GM18520 (cell line): ENCODE measurements at regions not wholly inside any gene's neighbourhood (a gene's known extent, or its start where the extent isn't known, plus 50 kb on each side); places are given as distances from the start of the nearest gene placed in this dataset.

ENCODE experiments used
- ATAC-seq: cut with Tn5 transposase; IDR thresholded peaks from one replicate; pipeline ENCODE4 v1.9.1; 2021; ENCODE audit not compliant: unreplicated experiment

DNA sequence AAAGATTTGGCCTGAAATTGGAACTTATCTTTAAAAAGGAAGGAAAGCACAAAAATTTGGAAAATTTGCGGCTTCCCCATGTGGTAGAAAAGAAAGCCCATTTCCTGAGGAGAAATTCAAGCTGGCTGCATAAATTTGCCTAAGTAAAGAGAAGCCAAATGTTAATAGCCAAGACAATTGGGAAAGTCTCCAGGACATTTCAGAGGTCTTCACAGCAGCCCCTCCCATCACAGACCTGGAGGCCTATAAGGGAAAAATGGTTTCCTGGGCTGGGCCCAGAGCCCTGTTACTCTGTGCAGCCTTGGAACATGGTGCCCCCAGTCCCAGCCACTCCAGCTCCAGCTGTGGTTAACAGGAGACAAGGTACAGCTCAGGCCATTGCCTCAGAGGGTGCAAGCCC lies 736.5 kb downstream of the HACE1 start:
- no peak for ATAC-seq

DNA sequence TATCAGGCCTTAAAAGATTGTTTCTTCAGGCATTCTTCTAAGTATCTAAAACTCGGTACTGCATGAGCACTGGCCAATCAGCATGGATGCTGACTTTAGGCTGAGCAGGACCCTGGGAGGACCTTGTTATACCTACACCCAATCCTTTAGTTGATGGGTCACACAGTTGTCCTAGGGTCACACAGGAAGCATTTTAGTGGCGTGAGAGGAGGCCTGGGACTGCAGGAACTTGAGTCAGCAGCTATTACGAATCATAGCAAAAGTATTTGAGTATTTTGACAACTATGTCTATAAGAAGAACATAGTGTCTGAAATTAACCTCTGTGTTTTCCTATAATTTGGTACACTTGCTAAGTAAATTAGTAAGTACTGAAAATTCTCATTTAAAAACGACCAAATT lies 741.4 kb downstream of the HACE1 start:
- ATAC-seq = no peak

DNA sequence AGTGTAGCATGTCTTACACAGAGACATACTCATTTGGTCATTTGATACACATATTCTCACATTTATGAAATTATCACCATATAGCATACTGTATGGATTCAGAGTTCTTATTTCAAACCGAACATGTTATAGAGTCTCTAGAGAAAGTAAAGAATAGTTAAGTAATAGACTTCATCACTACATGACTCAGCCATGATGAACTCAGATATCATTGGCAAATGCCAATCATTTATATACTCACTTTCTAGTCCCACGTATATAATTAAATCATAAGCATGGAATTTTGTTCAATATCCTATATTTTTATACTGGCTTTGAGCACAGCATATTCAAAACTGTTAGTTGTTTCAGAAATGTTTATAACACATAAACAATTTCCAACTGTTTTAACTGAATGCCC lies 749.9 kb downstream of the HACE1 start:
- no peak for ATAC-seq

DNA sequence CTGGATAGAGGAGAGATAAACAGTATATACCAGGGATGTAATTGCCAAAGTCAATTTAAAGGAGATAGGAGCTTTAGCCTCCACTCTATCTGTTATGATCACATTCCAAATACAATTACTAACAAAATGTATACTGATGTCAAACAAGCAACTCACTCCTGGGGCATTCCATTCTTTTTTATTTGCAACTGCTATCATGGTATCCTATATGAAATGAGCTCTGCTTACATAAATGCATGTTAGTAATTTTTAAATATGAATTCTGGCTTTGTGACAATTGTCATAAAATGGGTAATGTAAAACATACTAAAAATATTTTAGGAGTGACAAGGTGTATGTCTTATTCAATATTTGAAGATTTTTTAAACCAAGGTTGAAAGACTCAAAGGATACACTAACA lies 751.1 kb downstream of the HACE1 start:
- ATAC-seq = no peak

DNA sequence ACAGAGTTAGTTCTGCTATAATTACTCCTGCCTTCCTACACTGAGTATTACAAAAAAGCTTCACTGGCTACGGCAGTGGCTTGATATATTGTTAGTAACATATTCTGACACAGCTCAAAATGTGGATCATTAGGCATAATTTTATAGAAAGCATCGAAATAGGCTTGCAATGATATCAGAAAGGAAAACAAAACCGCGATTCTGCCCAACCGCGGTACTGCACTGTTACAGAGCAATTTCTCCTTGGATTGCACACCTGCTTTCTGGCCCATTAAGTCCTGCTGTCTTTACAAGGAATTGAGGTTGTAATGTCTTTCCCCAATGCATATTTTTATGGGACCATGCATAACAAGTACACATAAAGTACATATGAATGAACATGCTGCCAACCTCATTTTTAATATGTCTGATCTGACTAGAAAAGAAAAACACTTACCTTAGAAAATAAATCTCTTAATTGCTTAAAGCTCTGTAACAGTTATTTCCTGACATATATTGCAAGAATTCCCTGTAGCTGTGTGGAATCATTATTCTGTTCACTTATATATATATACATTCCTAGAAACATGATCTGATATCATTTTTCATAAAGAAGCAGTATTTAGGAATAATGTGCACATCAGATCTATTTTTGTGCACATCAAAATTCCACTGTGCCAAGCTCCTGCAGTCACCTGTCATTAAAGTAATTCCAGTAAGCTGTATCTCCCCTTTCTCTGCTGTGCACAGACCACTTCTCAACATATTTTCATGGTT lies 763.9 kb downstream of the HACE1 start:
- no peak for ATAC-seq

DNA sequence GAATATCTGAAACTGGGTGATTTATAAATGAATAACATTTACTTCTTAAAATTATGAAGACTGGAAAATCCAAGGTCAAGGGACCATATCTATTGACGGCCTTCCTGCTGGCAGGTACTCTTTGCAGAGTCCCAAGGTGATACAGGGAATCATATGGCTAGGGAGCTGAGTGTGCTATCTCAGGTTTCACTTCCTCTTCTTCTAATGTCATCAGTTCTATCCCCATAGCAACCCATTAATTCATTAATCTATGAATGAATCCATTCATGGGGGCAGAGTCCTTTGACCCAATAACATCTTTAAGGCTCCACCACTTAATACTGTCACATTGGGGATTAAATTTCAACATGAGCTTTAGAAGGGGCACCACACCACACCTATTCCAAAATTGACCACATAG lies 772.0 kb downstream of the HACE1 start:
- no peak for ATAC-seq

DNA sequence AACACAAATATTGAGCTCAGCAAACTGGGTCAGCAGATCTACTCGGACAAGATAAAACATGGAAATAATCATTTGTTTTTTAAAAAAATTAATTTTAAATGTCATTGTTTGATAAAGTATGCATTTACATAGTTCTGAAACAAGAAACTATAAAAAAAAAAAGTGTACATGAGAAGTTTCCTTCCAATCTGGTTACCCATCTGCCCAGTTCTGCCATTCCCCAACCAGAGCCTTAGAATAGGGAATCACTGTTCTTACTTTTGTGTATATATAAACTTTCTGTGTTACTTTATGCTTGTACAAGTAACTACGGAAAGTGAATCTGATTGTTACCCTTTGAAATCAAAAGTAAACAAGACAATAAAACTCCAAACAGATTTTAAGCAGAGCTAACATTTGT lies 791.4 kb downstream of the HACE1 start:
- ATAC-seq = no peak

DNA sequence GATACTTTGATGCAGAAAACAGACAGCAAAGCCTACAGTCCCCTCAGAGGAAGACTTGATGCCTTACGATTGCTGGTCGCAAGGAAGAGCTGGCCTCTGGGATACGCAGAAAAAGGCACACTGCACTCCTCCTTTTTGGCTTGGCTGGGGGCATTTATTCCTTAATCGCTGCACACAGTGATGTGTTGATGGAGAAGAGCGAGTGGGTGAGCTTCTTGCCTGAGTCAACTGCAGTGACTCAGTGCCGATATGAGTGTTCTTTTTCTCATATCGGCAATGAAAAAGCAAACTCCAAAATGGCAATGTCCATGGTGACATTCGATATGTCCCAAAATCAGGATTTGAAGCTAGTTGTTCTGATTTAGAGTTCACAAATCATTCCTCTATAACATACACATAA lies 794.8 kb downstream of the HACE1 start:
- no peak for ATAC-seq

DNA sequence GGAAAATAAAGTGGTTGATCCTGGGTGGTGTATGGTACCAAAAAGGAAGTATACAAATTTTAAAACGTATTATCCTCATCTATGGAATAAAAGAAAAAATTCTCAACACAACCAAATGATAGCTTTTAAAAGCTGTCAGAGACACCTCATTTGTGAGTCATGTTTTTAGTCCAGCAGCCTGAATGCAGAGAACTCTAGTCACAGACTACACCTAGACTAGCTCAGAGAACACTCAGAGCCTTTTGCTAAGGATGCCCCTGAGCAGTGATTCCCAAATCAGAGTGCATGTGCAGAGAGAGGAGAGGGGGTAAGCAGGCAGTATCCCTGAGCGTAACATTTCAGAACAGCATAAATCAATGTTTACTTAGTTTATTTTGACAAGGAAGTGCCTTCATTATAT lies 809.3 kb downstream of the HACE1 start:
- no peak for ATAC-seq

DNA sequence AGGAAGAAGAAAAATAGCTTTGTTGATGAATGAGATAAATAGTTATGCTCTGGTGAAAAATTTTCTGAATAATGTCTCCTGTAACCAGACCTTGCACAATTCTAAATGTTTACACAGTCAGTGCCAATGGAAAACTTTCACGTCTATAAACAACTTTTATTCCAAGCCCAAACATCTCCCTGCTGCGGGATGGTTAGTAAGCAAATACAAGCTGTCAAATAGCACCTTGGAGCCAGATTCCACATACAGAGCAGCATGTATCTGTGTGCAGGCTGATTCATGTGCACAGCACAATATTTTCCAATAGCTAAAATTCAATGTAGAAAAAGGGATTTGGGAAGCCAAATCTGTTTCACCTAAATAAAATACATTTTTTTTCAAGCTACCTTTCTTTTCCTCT lies 813.3 kb downstream of the HACE1 start:
- ATAC-seq = no peak

DNA sequence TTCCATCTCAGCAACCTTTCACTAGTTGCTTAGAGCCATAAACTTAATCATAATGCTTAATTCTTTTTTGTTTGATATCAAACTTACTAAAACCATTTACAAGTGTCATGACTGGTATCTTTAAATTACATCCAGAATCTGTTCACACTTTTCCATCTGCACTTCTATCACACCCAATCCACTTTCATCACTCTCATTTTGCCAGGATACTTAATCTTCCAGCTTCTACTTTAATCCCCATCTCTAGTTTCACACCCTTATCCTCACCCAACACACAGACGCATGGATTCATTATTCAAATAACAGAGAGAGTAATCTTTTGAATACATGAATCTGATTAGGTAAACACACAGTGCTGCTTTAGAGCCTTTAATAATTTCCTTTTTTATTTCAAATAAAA lies 828.4 kb downstream of the HACE1 start:
- ATAC-seq = no peak

DNA sequence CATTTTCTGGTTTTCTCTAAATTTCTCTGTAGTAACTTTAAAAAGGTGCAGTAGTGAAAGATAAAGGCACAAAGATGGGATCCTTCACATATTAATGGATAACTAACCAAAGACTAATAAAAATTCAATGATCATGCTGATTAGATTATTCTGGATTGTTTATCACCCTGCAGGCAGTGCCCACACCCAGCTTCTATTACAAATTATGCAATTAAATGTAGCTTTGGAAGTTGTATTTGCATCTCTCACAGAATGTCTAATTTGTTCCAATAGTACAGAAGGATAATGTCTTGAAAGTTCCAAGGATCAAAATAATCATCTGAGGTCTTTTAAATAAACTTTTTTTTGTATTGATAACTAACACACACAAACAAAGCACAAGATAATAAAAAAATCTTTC lies 837.6 kb downstream of the HACE1 start:
- ATAC-seq = no peak

DNA sequence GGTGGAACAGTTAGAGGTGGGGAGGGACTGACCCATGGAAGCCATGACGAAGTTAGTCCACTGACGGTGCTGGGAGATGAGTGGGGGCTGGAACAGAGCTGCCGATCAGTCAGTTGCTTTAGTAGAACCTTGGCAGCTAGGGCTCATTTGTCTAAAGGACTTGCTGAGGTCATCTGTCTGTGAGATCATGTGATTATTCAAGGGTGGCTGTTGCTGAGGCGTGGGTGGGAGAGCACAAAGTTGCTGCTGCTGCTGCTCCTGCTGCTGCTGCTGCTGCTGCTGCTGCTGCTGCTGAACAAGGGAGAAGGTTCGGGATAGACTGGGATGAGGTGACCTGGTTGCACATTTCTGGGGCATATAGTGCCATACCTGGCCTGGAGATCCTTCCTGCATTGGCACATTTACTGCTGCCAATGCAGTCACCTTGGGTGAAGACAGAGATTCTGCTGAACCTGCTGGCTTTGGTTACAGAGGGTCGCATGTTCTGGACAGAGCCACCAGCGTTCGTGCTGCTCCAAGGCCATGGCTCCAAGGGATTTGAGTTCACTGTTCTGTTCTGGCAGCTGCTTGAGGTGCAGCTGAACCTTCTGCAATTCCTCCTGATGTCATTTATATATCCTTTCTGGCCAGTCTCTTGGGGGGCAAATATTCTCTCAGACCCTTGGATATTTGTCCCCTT lies 840.5 kb downstream of the HACE1 start:
- no peak for ATAC-seq

DNA sequence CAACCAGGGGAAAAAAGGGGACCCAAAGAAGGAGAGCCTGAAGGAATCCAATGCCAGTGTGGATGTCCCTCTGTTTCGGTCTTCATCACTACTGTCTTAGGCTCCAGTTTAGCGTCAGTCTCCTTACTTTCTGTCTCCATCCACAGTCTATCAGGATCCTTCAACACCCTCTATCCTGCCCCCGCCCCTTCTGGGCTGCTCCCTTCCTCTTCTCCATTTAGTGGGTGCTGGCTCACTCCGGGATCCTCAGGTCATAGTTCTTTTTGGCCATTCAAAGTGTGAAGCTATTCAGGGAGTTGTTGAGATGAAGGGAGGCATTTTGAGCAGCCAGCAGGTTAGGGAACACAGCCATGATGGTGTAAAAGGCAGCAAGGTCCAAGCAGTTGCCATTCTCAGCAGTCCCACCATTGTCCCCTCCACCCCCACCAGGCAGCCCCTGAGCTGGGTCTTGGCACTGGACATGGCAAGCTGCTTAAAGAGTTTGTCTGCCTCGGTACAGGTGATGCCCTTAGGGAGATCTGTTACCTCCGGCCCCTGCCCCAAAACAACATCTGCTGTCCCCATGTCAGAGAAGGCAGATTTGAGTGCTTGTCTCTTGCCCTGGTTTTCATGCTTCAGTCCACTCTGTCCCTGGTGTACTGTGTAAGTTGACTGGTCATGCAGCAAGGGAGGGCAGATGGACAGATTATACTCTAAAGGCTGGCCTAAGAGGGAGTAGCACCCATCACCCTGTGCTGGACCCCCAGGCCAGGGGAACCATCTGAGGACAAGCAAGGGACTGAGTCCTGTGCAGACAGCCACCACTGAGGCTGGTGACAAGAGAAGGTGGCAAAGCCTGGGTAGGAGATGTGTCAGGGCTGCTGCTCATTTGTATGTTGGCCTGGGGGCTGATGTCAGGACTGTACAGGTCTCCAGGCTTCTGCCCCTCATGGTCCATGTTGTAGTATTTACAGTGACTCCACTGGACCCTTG lies 842.0 kb downstream of the HACE1 start:
- ATAC-seq = no peak

DNA sequence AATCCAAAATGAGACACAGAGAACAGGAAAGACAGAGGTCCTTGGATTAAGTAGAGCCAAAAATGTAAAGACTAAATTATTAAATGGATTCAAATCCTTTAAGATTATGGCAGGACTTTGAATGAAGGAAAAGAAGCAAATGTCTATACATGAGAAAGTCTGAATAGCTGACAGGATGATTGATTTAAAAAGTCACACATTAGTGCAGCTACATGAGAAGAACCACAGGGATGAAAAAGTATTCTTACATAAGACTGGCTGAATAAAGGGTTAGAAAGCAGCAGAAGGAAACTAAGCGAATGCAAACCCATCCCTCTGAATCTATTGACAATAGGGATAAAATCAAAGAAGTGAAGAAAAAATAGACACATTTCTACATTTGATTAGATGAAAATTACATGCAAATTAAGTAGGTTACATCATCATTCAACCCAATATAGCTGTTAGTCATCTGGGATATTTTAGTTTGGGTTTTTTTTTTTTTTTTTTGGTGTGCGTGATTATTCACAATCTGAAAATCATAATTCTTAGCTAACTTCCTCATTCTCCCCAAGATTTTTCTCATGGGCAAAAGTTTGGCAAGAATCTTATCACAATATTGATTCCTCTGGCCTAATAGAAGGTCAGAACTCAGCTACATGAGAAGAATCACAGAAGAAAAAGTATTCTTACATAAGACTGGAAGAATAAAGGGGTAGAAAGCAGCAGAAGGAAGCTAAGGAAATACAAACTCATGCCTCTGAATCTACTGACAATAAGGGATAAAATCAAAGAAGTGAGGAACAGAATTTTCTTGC lies 845.4 kb downstream of the HACE1 start:
- ATAC-seq = no peak

DNA sequence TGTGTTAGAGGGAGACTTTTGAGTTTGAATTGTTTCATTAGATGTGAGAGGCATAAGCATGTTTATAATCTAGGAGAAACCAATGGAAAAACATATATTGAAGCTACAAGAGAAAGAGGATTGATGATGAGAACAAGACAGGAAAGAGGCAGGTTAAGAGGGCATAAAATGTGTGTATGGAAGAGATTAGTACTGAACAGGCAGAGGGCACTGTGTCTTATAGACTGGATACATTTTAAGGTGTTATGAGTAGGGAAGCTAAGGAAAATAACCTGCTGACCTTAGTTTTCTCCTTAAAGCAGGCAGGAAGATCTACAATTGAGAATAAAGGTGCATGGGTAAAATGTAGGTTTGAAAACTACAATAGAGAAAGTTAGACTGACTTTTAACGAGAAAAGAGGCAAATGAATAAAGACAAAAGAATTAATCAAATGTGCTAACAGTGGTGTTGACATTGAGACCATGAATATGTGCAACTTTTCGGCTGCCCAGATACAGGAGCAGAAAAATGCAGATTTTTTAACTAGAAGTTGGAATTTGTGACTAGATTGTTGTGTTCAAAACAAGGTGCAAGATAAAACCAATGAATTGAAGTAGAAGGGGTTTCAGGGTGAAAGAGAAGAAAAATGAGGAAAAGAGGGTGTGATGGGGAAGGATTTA lies 846.3 kb downstream of the HACE1 start:
- ATAC-seq = no peak

DNA sequence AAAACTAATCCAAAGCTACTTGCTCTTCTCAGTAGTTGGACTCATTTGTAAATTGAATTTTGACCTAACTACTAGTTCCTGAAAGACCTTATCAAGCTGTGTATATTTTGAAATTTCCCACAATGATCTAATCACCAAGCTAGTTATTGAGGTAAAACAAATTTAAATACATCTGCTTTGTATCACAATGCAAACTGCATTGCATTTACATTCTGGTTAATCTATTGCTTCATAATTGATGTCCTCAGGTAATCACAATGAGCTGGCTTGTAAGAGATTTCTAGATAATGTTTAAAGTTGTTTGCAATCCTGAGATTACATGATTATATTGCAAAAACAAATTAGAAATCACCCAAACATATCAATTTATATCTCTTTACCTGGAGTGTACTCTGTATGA lies 848.8 kb downstream of the HACE1 start:
- no peak for ATAC-seq

DNA sequence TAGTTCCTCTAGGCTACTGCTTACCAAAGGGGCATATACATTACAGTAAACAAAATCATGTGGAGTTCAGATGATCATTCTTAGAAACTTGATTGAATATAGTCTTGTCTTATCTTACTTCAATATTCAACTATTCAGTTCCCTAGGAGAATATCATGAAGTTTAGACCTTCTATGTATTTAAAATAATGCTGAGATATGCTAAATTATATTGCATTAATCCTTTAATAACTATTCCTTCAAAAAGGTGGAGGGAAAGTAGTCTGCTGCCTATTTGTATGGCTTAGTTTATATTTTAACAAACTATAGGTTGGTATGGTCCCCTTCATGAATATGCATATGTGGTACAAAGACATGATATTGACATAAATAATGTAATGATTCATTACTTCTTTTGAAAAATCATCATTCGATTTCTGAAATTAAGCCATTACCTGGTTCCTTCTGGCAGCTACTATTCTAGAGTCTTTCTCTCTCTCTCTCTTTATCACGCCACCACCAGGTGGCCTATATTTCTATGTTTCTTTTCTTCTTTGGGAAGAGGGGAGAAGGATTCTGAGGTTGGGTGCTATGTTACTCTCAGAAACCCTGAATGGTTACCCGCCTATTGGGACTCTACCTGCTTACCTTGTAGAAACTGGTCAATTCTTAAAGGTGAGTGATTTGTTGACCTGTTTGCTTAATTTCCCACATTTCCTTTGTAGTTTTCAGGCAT lies 855.8 kb downstream of the HACE1 start:
- ATAC-seq = no peak

DNA sequence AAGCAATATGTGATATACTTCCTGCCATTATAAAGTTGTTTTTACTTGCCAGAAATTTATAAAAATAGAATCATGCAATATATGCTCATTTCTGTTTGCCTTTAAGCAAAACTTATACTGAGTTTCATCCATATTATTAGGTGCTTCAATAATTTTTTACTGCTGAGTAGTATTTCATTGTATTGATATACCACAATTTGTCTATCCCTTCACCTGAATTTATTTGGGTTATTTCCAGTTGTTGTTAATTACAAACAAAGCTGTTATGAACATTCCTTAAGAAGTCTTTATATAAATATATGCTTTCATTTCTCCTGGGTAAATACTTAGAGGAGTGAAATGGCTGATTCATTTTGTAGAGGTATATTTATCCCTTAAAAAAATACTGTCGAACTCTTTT lies 864.1 kb downstream of the HACE1 start:
- no peak for ATAC-seq

DNA sequence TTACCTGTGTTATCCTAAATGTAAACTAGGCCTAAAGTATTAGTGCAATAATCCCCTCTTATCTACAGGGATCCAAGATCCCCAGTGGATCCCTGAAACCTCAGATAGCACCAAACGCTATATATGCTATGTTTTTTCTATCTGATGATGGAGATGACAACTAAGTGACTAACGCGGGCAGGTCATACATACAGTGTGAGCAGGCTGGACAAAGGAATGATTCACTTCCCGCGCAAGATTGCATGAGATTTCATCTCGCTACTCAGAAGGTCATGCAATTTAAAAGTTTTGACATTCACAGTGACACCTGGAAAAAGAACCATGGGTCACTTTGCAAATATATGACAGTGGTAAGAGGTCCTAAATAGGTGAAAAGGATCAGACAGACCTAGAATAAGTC lies 875.9 kb downstream of the HACE1 start:
- ATAC-seq = no peak
